ENCODE measurements at regions not wholly inside any gene's neighbourhood (a gene's known extent, or its start where the extent isn't known, plus 50 kb on each side); places are given as distances from the start of the nearest gene placed in this dataset.
"Not testable (repeated sequence)": the region's sequence is repeated elsewhere in the genome, so short reads cannot be mapped to it uniquely, and the experiment has no call there.

DNA sequence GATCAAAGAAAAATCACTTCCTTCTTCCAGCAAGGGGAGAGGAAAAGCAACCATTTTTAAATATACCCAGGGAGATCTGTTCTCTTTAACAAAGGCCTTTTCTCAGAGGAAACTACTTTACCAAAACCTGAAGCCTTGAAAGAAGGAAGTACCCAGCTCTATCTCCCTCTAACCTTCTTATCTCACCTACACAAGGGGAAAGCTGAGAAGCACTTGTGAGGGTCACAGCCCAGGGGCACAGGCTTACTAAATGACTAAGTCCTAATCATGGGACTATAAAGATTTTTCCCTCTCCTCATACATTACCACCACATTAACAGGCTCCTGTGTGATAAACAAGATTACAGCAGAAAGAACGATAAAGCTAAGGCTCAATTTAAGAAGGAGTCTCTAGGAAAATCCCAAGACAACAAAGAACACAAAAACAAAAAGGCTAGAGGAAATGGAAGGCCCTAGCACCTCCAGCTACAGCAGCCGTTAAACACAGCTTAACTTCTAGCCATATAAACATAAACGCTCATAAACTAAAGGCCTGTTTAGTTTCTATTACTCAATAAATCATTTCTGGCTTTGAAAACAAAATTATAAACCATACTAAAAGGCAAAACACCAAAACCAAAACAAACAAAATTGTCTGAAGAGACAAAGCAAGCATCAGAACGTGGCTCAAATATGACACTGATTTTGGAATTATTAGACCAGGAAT is 284.9 kb upstream of the ECI2 start:
- no peak for DNase-seq (ENCODE audit: extremely low spot score)
- POLR2A ChIA-PET = no interaction called here
- CTCF ChIA-PET = no interaction called here
- no peak for TF ChIP-seq CTBP1 (IDR thresholded peaks at IDR 0.05; ENCODE audit: borderline replicate concordance)
- TF ChIP-seq ZNF384 (IDR thresholded peaks at IDR 0.05) = no peak
- TF ChIP-seq ARNT (IDR thresholded peaks at IDR 0.05) = no peak
- TF ChIP-seq HDGF (IDR thresholded peaks at IDR 0.05; ENCODE audit: borderline replicate concordance) = no peak
- no peak for TF ChIP-seq SUZ12 (IDR thresholded peaks at IDR 0.05)
- no peak for TF ChIP-seq FOXA1 (IDR thresholded peaks at IDR 0.05)
- TF ChIP-seq LEF1 (IDR thresholded peaks at IDR 0.05; ENCODE audit: borderline replicate concordance) = no peak
- no peak for TF ChIP-seq TARDBP (IDR thresholded peaks at IDR 0.05)
- TF ChIP-seq L3MBTL2 (conservative IDR thresholded peaks at IDR 0.05) = no peak
- TF ChIP-seq ELF4 (IDR thresholded peaks at IDR 0.05) = no peak
- TF ChIP-seq FOXK2 (IDR thresholded peaks at IDR 0.05) = no peak
- TF ChIP-seq NFRKB (IDR thresholded peaks at IDR 0.05) = no peak
- no peak for TF ChIP-seq FOXM1 (IDR thresholded peaks at IDR 0.05; ENCODE audit: borderline replicate concordance)
- no peak for TF ChIP-seq SP1 (IDR thresholded peaks at IDR 0.05)
- TF ChIP-seq, protein P1, sequence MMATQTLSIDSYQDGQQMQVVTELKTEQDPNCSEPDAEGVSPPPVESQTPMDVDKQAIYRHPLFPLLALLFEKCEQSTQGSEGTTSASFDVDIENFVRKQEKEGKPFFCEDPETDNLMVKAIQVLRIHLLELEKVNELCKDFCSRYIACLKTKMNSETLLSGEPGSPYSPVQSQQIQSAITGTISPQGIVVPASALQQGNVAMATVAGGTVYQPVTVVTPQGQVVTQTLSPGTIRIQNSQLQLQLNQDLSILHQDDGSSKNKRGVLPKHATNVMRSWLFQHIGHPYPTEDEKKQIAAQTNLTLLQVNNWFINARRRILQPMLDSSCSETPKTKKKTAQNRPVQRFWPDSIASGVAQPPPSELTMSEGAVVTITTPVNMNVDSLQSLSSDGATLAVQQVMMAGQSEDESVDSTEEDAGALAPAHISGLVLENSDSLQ (IDR thresholded peaks at IDR 0.05) = no peak
- no peak for TF ChIP-seq BHLHE40 (IDR thresholded peaks at IDR 0.05; ENCODE audit: borderline replicate concordance)

DNA sequence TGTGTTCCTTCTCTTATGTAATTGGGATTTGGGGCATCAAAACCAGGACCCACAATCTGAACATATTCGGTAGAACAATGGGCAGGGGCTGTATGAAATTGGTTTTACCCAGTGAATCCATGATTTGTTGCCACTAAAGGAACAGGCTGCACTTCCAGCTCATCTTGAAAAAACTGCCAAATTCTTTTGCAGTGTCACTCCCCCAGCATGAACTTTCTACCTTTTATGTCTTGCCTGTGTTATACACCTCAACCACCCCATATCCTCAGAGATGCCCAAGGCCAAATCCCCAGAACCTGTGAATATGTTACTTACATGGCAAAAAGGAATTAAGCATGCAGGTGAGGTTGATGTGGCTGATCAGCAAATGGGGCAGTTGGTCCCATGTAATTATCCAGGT is 280.2 kb upstream of the ECI2 start:
- no peak for DNase-seq (ENCODE audit: extremely low spot score)
- POLR2A ChIA-PET = no interaction called here
- TF ChIP-seq ELF4 (IDR thresholded peaks at IDR 0.05) = no peak
- TF ChIP-seq, protein P1 (IDR thresholded peaks at IDR 0.05) = no peak
- no peak for TF ChIP-seq HDGF (IDR thresholded peaks at IDR 0.05; ENCODE audit: borderline replicate concordance)
- no peak for TF ChIP-seq SUZ12 (IDR thresholded peaks at IDR 0.05)
- TF ChIP-seq BHLHE40 (IDR thresholded peaks at IDR 0.05; ENCODE audit: borderline replicate concordance) = no peak
- no peak for TF ChIP-seq FOXM1 (IDR thresholded peaks at IDR 0.05; ENCODE audit: borderline replicate concordance)
- TF ChIP-seq FOXA1 (IDR thresholded peaks at IDR 0.05) = no peak
- TF ChIP-seq ARNT (IDR thresholded peaks at IDR 0.05) = no peak
- no peak for TF ChIP-seq LEF1 (IDR thresholded peaks at IDR 0.05; ENCODE audit: borderline replicate concordance)
- TF ChIP-seq ZNF384 (IDR thresholded peaks at IDR 0.05) = no peak
- no peak for TF ChIP-seq L3MBTL2 (conservative IDR thresholded peaks at IDR 0.05)
- TF ChIP-seq CTBP1 (IDR thresholded peaks at IDR 0.05; ENCODE audit: borderline replicate concordance) = no peak
- TF ChIP-seq FOXK2 (IDR thresholded peaks at IDR 0.05) = no peak
- TF ChIP-seq TARDBP (IDR thresholded peaks at IDR 0.05) = no peak
- no peak for TF ChIP-seq SP1 (IDR thresholded peaks at IDR 0.05)
- TF ChIP-seq NFRKB (IDR thresholded peaks at IDR 0.05) = no peak
- CTCF ChIA-PET = no interaction called here

DNA sequence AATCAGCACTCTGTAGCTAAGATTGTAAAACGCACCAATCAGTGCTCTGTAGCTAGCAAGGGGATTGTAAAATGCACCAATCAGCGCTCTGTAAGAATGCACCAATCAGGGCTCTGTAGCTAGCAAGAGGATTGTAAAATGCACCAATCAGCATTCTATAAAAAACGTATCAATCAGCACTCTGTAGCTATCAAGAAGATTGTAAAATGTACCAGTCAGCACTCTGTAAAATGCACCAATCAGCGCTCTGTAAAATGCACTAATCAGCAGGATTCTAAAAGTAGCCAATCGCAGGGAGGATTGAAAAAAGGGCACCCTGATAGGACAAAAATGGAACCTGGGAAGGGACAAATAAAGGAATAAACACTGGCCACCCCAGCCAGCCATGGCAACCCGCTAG is 278.7 kb upstream of the ECI2 start:
- DNase-seq (ENCODE audit: extremely low spot score); POLR2A ChIA-PET; CTCF ChIA-PET: not testable (repeated sequence)

DNA sequence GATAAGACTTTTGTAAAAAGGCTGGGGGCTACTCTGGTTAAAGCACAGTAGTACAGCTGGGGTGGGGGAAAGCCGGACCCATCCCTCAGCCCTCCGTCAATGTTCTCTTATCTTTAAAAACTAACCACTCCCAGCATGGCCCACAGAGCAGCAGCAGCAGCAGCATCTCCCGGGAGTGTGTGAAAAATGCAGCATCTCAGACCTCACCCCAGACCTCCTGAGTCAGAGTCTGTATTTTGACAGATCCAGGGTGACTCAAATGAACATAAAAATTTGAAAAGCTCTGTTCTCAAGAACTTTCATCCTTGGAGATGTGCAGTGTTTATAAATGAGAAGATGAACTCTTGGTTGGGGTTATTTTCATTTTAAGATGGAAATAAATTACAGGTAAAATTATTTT is 277.7 kb upstream of the ECI2 start:
- TF ChIP-seq ARNT (IDR thresholded peaks at IDR 0.05) = no peak
- TF ChIP-seq NFRKB (IDR thresholded peaks at IDR 0.05) = no peak
- no peak for TF ChIP-seq FOXA1 (IDR thresholded peaks at IDR 0.05)
- TF ChIP-seq HDGF (IDR thresholded peaks at IDR 0.05; ENCODE audit: borderline replicate concordance) = no peak
- no peak for TF ChIP-seq FOXM1 (IDR thresholded peaks at IDR 0.05; ENCODE audit: borderline replicate concordance)
- CTCF ChIA-PET = no interaction called here
- DNase-seq (ENCODE audit: extremely low spot score) = no peak
- POLR2A ChIA-PET = no interaction called here

DNA sequence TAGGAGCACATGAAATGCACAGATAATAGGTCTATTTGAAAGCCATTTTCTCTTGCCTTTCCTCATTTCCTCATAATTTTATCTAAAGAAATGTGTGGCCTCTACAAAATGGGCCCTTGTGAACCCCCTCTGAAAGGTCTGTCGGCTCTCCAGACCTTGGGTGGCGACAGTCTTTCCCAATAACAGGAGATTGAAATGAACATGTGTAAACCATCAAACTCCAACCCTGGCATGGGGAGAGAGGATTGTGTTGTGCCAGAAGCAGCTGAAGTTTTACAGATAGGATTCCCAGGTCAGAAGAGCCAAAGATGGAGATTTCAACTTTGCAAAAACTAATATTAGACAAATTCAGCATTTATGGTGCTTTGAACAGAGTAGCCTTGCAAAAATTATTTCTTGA is 277.1 kb upstream of the ECI2 start:
- no peak for DNase-seq (ENCODE audit: extremely low spot score)
- ChIA-PET POLR2A (no interaction called here), CTCF (no interaction called here)
- TF ChIP-seq, protein P1 (IDR thresholded peaks at IDR 0.05) = no peak
- TF ChIP-seq HDGF (IDR thresholded peaks at IDR 0.05; ENCODE audit: borderline replicate concordance) (no peak), LEF1 (IDR thresholded peaks at IDR 0.05; ENCODE audit: borderline replicate concordance) (no peak), ZNF384 (IDR thresholded peaks at IDR 0.05) (no peak), FOXA1 (IDR thresholded peaks at IDR 0.05) (no peak), TARDBP (IDR thresholded peaks at IDR 0.05) (no peak), ARNT (IDR thresholded peaks at IDR 0.05) (no peak), FOXK2 (IDR thresholded peaks at IDR 0.05) (no peak), SP1 (IDR thresholded peaks at IDR 0.05) (no peak), CTBP1 (IDR thresholded peaks at IDR 0.05; ENCODE audit: borderline replicate concordance) (no peak), SUZ12 (IDR thresholded peaks at IDR 0.05) (no peak), FOXM1 (IDR thresholded peaks at IDR 0.05; ENCODE audit: borderline replicate concordance) (no peak), NFRKB (IDR thresholded peaks at IDR 0.05) (no peak), ELF4 (IDR thresholded peaks at IDR 0.05) (no peak)

DNA sequence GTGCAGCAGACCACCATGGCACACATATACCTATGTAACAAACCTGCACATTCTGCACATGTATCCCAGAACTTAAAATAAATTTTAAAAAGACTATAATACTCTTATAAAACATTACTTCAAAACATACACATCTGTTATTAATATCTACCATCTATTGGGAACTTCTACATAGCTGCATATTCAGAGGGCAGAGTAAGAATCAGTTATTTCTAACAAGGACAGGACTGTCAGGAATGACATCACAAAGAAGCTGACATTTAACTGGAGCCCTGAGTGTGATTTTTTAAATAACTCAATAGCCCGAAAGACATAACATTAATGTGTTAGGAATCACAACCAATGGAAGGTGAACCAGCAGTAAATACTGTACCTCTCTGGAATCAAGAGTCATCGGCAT is 276.7 kb upstream of the ECI2 start:
- no peak for TF ChIP-seq SP1 (IDR thresholded peaks at IDR 0.05)
- TF ChIP-seq ZNF384 (IDR thresholded peaks at IDR 0.05) = no peak
- TF ChIP-seq FOXM1 (IDR thresholded peaks at IDR 0.05; ENCODE audit: borderline replicate concordance) = no peak
- TF ChIP-seq HDGF (IDR thresholded peaks at IDR 0.05; ENCODE audit: borderline replicate concordance) = no peak
- no peak for DNase-seq (ENCODE audit: extremely low spot score)
- CTCF ChIA-PET = no interaction called here

DNA sequence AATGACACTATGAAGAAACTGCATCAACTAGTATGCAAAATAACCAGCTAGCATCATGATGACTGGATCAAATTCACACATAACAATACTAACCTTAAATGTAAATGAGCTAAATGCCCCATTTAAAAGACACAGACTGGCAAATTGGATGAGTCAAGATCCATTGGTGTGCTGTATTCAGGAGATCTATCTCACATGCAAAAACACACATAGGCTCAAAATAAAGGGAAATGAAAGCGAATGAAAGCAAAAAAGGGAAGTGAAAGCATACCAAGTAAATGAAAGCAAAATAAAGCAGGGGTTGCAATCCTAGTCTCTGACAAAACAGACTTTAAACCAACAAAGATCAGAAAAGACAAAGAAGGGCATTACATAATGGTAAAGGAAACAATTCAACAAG is 272.3 kb upstream of the ECI2 start:
- CTCF ChIA-PET; POLR2A ChIA-PET; DNase-seq (ENCODE audit: extremely low spot score): not testable (repeated sequence)

More for the DNA sequence above, 276.7 kb upstream of the ECI2 start:
- POLR2A ChIA-PET = no interaction called here

All from HEK293T (cell line).